Kidney epithelial cell (primary cell): ENCODE measurements at regions not wholly inside any gene's neighbourhood (a gene's known extent, or its start where the extent isn't known, plus 50 kb on each side); places are given as distances from the start of the nearest gene placed in this dataset.

Experiments used
- DNase-seq: peaks from one replicate; pipeline ENCODE4 v3.0.0-alpha.2; 2010; ENCODE audit warnings: low read depth
- H3K27me3 ChIP-seq: 2 replicates; pipeline ENCODE4 v1.6.0; 2011; ENCODE audit warnings: low read length; ENCODE audit not compliant: control insufficient read depth, insufficient read depth
- H3K36me3 ChIP-seq: 2 replicates; pipeline ENCODE4 v1.5.1; 2011; ENCODE audit warnings: low read length; ENCODE audit not compliant: control insufficient read depth, insufficient read depth
- H3K4me3 ChIP-seq: 2 replicates; pipeline ENCODE4 v1.5.1; 2011; ENCODE audit warnings: low read depth, mild to moderate bottlenecking, control low read depth, low read length
- CTCF ChIP-seq: IDR thresholded peaks from 2 replicates; pipeline ENCODE4 v1.5.1; 2011; ENCODE audit warnings: mild to moderate bottlenecking, moderate library complexity, low read length, control low read depth, inconsistent platforms; ENCODE audit not compliant: insufficient read depth, poor library complexity, severe bottlenecking

DNA sequence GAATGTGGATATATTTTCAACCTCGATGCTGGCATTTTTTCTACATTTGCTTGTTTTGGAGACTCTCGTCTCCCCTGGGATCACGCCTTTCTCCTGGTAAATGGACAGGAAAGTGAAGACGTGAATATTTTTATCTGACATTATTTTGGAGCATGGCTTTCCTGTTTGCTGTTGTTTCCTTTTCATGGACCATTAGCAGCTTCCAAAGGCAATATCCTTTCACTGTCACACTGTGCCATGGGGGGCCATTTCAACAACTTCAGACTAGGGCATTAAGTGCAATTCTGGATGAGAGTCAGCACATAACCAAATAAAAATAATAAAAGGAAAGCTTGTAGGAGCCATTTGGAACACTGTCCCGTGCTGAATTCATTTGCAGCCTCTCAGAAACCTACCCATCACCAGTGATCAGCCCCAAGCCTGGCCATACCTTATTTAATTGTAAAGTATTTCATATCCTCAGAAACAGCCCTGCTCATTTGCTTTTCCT, 75.9 kb upstream of the NEUROD6 start:
- no peak for DNase-seq
- Histone ChIP-seq H3K36me3 (no peaks in the 10 kb centered on the region), H3K4me3 (no peak overlapping the region), H3K27me3 (no peaks in the 10 kb centered on the region)
- TF ChIP-seq CTCF, result no peak

GRCh38 chr7:31418928-31419327, 78.4 kb upstream of the NEUROD6 start:
- Histone ChIP-seq H3K36me3 (no peaks in the 10 kb centered on the region), H3K4me3 (no peak overlapping the region), H3K27me3 (no peaks in the 10 kb centered on the region)
- no peak for TF ChIP-seq CTCF
- DNase-seq, result no peak

DNA sequence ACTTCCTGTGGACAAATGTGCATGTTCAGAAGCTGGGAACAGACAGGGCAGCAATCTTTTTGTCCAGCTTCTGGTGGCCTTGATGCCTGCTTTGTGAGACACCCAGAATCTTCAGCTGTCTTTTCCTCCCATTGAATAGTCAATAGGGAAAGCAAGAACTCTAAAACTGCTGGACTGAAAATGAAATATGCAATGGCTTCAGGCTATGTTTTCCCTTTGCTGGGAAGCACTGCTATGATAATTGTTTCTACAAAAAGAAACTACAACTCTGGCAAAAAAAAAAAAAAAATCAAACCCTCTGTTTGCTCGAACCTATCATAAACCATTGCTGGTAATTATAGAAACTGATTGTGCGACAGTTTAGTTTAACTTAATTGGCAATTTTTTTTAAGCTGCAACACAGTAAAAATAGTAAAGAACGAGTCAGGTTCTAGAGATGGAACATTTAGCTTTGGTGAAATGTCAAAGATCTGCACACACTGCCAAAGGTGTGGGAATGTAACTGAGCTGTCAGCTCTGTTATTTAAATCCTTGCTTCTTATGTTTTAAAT, 79.1 kb upstream of the NEUROD6 start:
- Histone ChIP-seq H3K27me3 (no peaks in the 10 kb centered on the region), H3K4me3 (no peak overlapping the region), H3K36me3 (no peaks in the 10 kb centered on the region)
- no peak for DNase-seq
- TF ChIP-seq CTCF, result no peak

DNA sequence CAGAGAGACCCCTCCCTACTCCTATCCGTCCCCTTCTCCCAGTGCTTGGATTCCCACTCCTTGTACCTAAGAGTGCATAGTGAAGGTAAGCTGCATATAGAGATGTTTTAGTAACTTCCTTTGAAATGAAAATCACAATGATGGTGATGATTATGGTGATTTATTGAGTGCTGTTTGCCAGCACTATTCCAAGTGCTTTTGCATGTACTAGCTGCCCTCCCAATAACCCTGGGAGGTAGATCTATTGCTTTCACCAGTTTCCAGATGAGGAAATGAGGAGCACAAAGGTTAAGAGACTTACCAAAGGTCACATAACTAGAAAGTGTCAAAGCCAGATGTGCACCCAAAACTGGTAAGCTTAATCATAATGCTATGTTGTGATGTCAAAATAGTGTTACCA, 80.4 kb upstream of the NEUROD6 start:
- no peak for TF ChIP-seq CTCF
- Histone ChIP-seq H3K27me3 (no peaks in the 10 kb centered on the region), H3K36me3 (no peaks in the 10 kb centered on the region), H3K4me3 (no peak overlapping the region)
- DNase-seq, result no peak

DNA sequence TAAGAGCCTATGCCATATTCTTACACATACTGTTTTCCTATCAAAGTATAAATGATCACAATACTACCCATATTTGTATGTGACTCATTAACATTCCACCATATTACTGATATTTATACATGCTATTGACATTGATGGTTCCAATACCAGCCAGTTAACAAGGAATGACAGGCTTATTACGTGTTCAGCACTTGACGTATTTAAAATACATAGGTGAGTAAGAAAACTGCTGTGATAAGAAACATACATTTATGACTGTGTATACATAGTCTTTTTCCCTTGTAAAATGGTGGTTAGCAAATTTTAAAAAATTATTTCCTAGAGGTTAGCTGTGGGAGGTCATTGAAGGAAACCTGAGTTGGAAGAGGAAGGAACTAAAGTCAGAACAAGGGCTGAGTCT, 81.1 kb upstream of the NEUROD6 start:
- DNase-seq, result no peak
- Histone ChIP-seq H3K36me3 (no peaks in the 10 kb centered on the region), H3K27me3 (no peaks in the 10 kb centered on the region), H3K4me3 (no peak overlapping the region)
- TF ChIP-seq CTCF, result no peak

GRCh38 chr7:31423994-31424393, 83.5 kb upstream of the NEUROD6 start:
- Histone ChIP-seq H3K27me3 (no peaks in the 10 kb centered on the region), H3K36me3 (no peaks in the 10 kb centered on the region), H3K4me3 (no peak overlapping the region)
- no peak for DNase-seq
- no peak for TF ChIP-seq CTCF
